Mesenchymal stem cell (in vitro differentiated cells and primary cell): ENCODE measurements at regions not wholly inside any gene's neighbourhood (a gene's known extent, or its start where the extent isn't known, plus 50 kb on each side); places are given as distances from the start of the nearest gene placed in this dataset.

Experiments
- DNase-seq: peaks from one replicate; pipeline ENCODE4 v3.0.0-alpha.2; 2013
- H2AFZ ChIP-seq: one replicate; pipeline ENCODE4 v1.6.1; 2013; ENCODE audit warnings: low read depth, mild to moderate bottlenecking, control low read depth, inconsistent platforms, low read length, moderate library complexity
- H2AK5ac ChIP-seq: 2 replicates; pipeline ENCODE4 v1.6.1; 2013; ENCODE audit warnings: low read length, moderate library complexity, mild to moderate bottlenecking, inconsistent platforms; ENCODE audit not compliant: severe bottlenecking
- H2BK120ac ChIP-seq: one replicate; pipeline ENCODE4 v1.6.1; 2013; ENCODE audit warnings: low read depth, mild to moderate bottlenecking, inconsistent platforms, low read length, moderate library complexity
- H2BK12ac ChIP-seq, 2 experiments: one replicate each; pipeline ENCODE4 v1.6.1; 2013; ENCODE audit warnings: inconsistent platforms in 2 of 2, low read length in 2 of 2, mild to moderate bottlenecking in 2 of 2, moderate library complexity in 2 of 2, control low read depth in 1 of 2
- H2BK15ac ChIP-seq: one replicate; pipeline ENCODE4 v1.6.1; 2013; ENCODE audit warnings: mild to moderate bottlenecking, low read depth, inconsistent platforms; ENCODE audit not compliant: poor library complexity, severe bottlenecking
- H2BK5ac ChIP-seq: 2 replicates; pipeline ENCODE4 v1.6.1; 2013; ENCODE audit warnings: low read depth, mild to moderate bottlenecking, low read length, control low read depth, inconsistent platforms; ENCODE audit not compliant: poor library complexity, severe bottlenecking
- H3K14ac ChIP-seq, 2 experiments: one replicate each; pipeline ENCODE4 v1.6.1; 2013; ENCODE audit warnings: inconsistent platforms in 2 of 2, low read length in 2 of 2, control low read depth in 1 of 2, mild to moderate bottlenecking in 1 of 2, moderate library complexity in 1 of 2
- H3K18ac ChIP-seq, 2 experiments: one replicate each; pipeline ENCODE4 v1.6.1; 2013; ENCODE audit warnings: inconsistent platforms in 2 of 2, low read length in 2 of 2, control low read depth in 1 of 2, low read depth in 1 of 2, mild to moderate bottlenecking in 1 of 2
- H3K23ac ChIP-seq, 2 experiments: one replicate each; pipeline ENCODE4 v1.6.1; 2013; ENCODE audit warnings: inconsistent platforms in 2 of 2, low read length in 2 of 2, mild to moderate bottlenecking in 2 of 2, moderate library complexity in 2 of 2, control low read depth in 1 of 2
- H3K27ac ChIP-seq: 2 replicates; pipeline ENCODE4 v1.5.1; 2013; ENCODE audit warnings: mild to moderate bottlenecking, moderate library complexity, low read length, control low read depth, inconsistent platforms; ENCODE audit not compliant: poor library complexity, severe bottlenecking
- H3K27me3 ChIP-seq, 2 experiments: 2 replicates each; pipeline versions ENCODE4 v1.6.1 to v1.7.0; 2013; ENCODE audit warnings: low read length in 2 of 2, mild to moderate bottlenecking in 2 of 2, moderate library complexity in 2 of 2, control low read depth in 1 of 2, inconsistent platforms in 1 of 2; ENCODE audit not compliant: control insufficient read depth in 1 of 2, insufficient read depth in 1 of 2
- H3K36me3 ChIP-seq, 2 experiments: 2 replicates each; pipeline versions ENCODE4 v1.6.1 to v1.7.0; 2013; ENCODE audit warnings: low read length in 2 of 2, control low read depth in 1 of 2, inconsistent platforms in 1 of 2, low read depth in 1 of 2, mild to moderate bottlenecking in 1 of 2; ENCODE audit not compliant: insufficient read depth in 2 of 2, control insufficient read depth in 1 of 2
- H3K4ac ChIP-seq, 2 experiments: one replicate each; pipeline ENCODE4 v1.6.1; 2013; ENCODE audit warnings: inconsistent platforms in 2 of 2, low read length in 2 of 2, mild to moderate bottlenecking in 2 of 2, moderate library complexity in 2 of 2, control low read depth in 1 of 2, low read depth in 1 of 2
- H3K4me1 ChIP-seq: 2 replicates; pipeline ENCODE4 v1.6.1; 2013; ENCODE audit warnings: low read depth, low read length, control low read depth; ENCODE audit not compliant: control insufficient read depth, insufficient read depth
- H3K4me2 ChIP-seq: 2 replicates; pipeline ENCODE4 v1.6.1; 2013; ENCODE audit warnings: low read length, mild to moderate bottlenecking, inconsistent platforms; ENCODE audit not compliant: poor library complexity, severe bottlenecking
- H3K4me3 ChIP-seq, 2 experiments: 2 replicates each; pipeline versions ENCODE4 v1.5.1 to v1.7.0; 2013; ENCODE audit warnings: low read length in 2 of 2, mild to moderate bottlenecking in 2 of 2, control low read depth in 1 of 2, low read depth in 1 of 2; ENCODE audit not compliant: insufficient read depth in 1 of 2
- H3K79me1 ChIP-seq: replicated peaks from 2 replicates; pipeline ENCODE4 v1.6.1; 2013; ENCODE audit warnings: mild to moderate bottlenecking, control low read depth, low read length, inconsistent platforms; ENCODE audit not compliant: poor library complexity, severe bottlenecking
- H3K9ac ChIP-seq: 2 replicates; pipeline ENCODE4 v1.7.0; 2013; ENCODE audit warnings: mild to moderate bottlenecking, low read length, moderate library complexity
- H3K9me3 ChIP-seq: 2 replicates; pipeline ENCODE4 v1.7.0; 2013; ENCODE audit warnings: mild to moderate bottlenecking, low read length; ENCODE audit not compliant: control insufficient read depth
- H4K8ac ChIP-seq: one replicate; pipeline ENCODE4 v1.6.1; 2013; ENCODE audit warnings: inconsistent platforms, mild to moderate bottlenecking, low read length, moderate library complexity
- H4K91ac ChIP-seq: one replicate; pipeline ENCODE4 v1.6.1; 2013; ENCODE audit warnings: mild to moderate bottlenecking, low read length, inconsistent platforms
- WGBS: methylation state at CpG from one replicate; pipeline ENCODE4 v1.1.7; 2013; ENCODE audit warnings: mixed read lengths; 5-methylcytosine and 5-hydroxymethylcytosine counted together

DNA sequence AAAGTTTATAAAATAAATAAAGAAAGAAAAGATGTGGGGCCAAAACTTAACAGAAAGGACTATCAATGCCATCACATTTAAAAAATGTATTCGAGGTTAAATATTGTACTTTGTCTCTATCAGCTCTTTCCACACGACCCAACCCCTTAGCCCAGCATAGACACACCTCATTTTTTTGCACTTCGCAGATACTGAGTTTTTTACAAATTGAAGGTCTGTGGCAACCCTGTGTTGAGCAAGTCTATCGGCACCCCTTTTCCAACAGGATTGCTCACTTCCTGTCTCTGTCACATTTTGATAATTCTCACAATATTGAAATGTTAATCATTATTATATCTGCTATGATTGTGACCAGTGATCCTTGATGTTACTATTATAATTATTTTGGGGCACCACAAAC, 151.6 kb upstream of the TBX20 start:
- Histone ChIP-seq H3K9ac (no peak overlapping the region), H3K4me1 (no peaks in the 10 kb centered on the region), H2BK12ac (no peak overlapping the region), H4K8ac (no peak overlapping the region), H2BK15ac (no peak overlapping the region), H2BK120ac (no peak overlapping the region), H3K79me1 (no peaks in the 10 kb centered on the region), H3K18ac (no peak overlapping the region), H3K4ac (no peak overlapping the region), H3K14ac (no peak overlapping the region), H3K27ac (no peak overlapping the region), H2AFZ (no peak overlapping the region), H2BK5ac (no peak overlapping the region), H2AK5ac (no peak overlapping the region), H3K4me3 (no peak overlapping the region), H3K36me3 (no peaks in the 10 kb centered on the region), H3K27me3 (peaks cover 0 to 5% of the 10 kb centered on the region in 2 experiments), H3K23ac (no peak overlapping the region), H4K91ac (no peak overlapping the region), H3K4me2 (no peak overlapping the region), H3K9me3 (no peaks in the 10 kb centered on the region)
- DNase-seq: no peak
- WGBS: 80% methylated on average over 3 of the region's 4 CpGs

DNA sequence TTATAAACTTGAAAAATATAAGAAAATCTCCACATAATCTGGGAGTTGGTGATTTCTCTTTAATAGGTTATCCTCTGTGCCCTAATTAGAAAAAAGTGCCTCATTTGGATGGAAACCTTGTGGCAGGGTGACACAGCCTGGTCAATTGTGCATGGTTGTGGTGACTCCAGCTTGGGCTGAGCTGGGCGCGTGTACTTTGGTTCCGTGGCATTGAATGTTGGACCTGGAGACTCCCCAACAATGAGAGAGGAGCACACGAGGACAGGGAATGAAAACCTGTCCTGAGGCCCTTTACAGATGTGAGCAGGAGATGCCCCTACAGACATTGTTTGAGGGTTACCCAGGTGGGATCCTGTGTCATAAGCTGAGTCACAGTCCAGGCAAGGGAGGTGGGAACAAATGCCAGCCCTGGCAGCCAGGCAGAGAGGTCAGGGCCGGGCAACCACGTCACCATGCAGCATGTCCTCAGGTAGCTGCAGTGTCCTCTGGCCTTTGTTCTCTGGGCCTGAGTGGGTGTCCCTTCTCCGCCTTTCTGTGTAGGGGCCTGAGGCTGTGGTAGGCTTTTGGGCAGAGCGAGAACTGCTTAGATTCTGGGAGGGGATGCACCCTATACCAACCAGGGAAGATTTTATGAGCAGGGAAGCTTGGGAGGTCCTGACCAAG, 147.4 kb upstream of the TBX20 start:
- Histone ChIP-seq H3K18ac (no peak overlapping the region), H3K4me2 (no peak overlapping the region), H3K4me3 (no peak overlapping the region)

DNA sequence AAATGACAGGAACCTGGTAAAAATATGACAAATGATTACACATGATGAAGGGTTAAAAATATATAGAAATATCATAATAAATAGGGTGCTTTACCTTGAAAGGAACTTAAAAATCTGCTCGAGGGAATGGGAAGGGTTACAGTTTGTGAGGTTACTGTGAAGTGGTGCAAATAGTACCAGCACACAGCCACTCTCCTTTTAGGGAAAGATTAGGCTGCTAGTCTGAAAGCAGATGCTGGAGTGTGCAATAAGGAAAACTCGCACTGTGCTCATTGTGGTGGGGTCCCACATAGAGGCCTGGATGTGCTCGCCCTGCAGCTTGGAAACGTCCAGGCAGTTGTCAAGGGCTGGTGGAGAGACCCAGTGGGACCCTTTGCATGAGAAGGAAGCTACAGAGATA, 145.9 kb upstream of the TBX20 start:
- Histone ChIP-seq H3K4me1 (no peaks in the 10 kb centered on the region), H3K4me3 (no peak overlapping the region), H3K9ac (no peak overlapping the region), H3K18ac (no peak overlapping the region), H3K14ac (no peak overlapping the region), H3K27ac (no peak overlapping the region), H3K36me3 (no peaks in the 10 kb centered on the region), H2BK12ac (no peak overlapping the region), H3K4ac (no peak overlapping the region), H2BK15ac (no peak overlapping the region), H2AFZ (no peak overlapping the region), H3K27me3 (peaks cover 6 to 10% of the 10 kb centered on the region in 2 experiments), H4K8ac (no peak overlapping the region), H2BK5ac (no peak overlapping the region), H2BK120ac (no peak overlapping the region), H3K79me1 (no peaks in the 10 kb centered on the region), H4K91ac (no peak overlapping the region), H3K23ac (no peak overlapping the region), H3K4me2 (no peak overlapping the region), H2AK5ac (no peak overlapping the region), H3K9me3 (no peaks in the 10 kb centered on the region)
- WGBS: 65% methylated on average over 4 of the region's 4 CpGs
- DNase-seq: no peak

More for the DNA sequence above, 147.4 kb upstream of the TBX20 start:
- Histone ChIP-seq H3K14ac (no peak overlapping the region), H2AK5ac (no peak overlapping the region), H2BK120ac (no peak overlapping the region), H2BK5ac (no peak overlapping the region), H3K4ac (no peak overlapping the region), H3K27me3 (peaks cover 0 to 3% of the 10 kb centered on the region in 2 experiments), H3K27ac (no peak overlapping the region), H4K8ac (no peak overlapping the region), H3K36me3 (no peaks in the 10 kb centered on the region), H2BK15ac (no peak overlapping the region), H3K4me1 (no peaks in the 10 kb centered on the region), H2AFZ (no peak overlapping the region), H4K91ac (no peak overlapping the region), H3K9ac (no peak overlapping the region), H3K79me1 (no peaks in the 10 kb centered on the region), H3K9me3 (no peaks in the 10 kb centered on the region), H2BK12ac (no peak overlapping the region), H3K23ac (no peak overlapping the region)
- 92% methylated on average over 8 of the region's 8 CpGs for WGBS
- DNase-seq: no peak

DNA sequence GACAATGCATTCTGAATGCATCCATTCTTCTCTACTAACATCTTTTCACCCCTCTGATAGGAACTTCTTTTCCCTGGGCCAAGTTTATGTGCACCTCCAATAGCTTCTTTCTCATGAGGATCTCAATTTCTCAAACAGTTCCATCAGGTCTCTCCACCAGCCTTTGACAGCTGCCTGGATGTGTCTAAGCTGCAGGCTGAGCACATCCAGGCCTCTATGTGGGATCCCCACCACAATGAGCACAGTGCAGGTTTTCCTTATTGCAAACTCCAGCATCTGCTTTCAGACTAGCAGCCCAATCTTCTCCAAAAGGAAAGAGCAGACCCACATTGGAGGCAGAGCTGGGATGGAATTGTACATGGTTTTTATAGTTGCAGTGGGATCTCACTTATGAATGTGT, 145.3 kb upstream of the TBX20 start:
- Histone ChIP-seq H3K36me3 (no peaks in the 10 kb centered on the region), H3K27ac (no peak overlapping the region), H3K4me3 (no peak overlapping the region), H2BK12ac (no peak overlapping the region), H2AFZ (no peak overlapping the region), H3K9ac (no peak overlapping the region), H2AK5ac (no peak overlapping the region), H4K91ac (no peak overlapping the region), H4K8ac (no peak overlapping the region), H3K4ac (no peak overlapping the region), H2BK120ac (no peak overlapping the region), H3K27me3 (peaks cover 6 to 10% of the 10 kb centered on the region in 2 experiments), H3K9me3 (no peaks in the 10 kb centered on the region), H3K14ac (no peak overlapping the region), H3K18ac (no peak overlapping the region), H2BK5ac (no peak overlapping the region), H3K4me1 (no peaks in the 10 kb centered on the region), H3K79me1 (no peaks in the 10 kb centered on the region), H3K4me2 (no peak overlapping the region), H3K23ac (no peak overlapping the region), H2BK15ac (no peak overlapping the region)
- DNase-seq: no peak
